ENCODE measurements at regions not wholly inside any gene's neighbourhood (a gene's known extent, or its start where the extent isn't known, plus 50 kb on each side); places are given as distances from the start of the nearest gene placed in this dataset.

GRCh38 chr5:133905424-133905823, 63.0 kb downstream of the C5orf15 start:
- H3K4me3 Mint-ChIP-seq: no peak overlapping the region
- peak overlapping the region; percentile 5 for H3K27ac Mint-ChIP-seq
- H3K9me3 Mint-ChIP-seq: no peaks in the 10 kb centered on the region
- intact Hi-C loops (cut with micrococcal nuclease): no loop called here
- H3K36me3 Mint-ChIP-seq (ENCODE audit: low read depth): no peaks in the 10 kb centered on the region
- H3K27me3 Mint-ChIP-seq (ENCODE audit: insufficient read depth): peaks cover 2% of the 10 kb centered on the region
- DNase-seq (ENCODE audit: low spot score): no peak
- H3K4me1 Mint-ChIP-seq (ENCODE audit: low read depth): no peaks in the 10 kb centered on the region

- H3K9me3 Mint-ChIP-seq: no peaks in the 10 kb centered on the region
- intact Hi-C loops (cut with micrococcal nuclease): no loop called here
- H3K27me3 Mint-ChIP-seq (ENCODE audit: insufficient read depth): peaks cover 3% of the 10 kb centered on the region
- DNase-seq (ENCODE audit: low spot score): no peak
- no peaks in the 10 kb centered on the region for H3K4me1 Mint-ChIP-seq (ENCODE audit: low read depth)
- H3K4me3 Mint-ChIP-seq: no peak overlapping the region
- no peaks in the 10 kb centered on the region for H3K36me3 Mint-ChIP-seq (ENCODE audit: low read depth)
- no peak overlapping the region for H3K27ac Mint-ChIP-seq
Observed at GRCh38 chr5:133904641-133905040, 63.8 kb downstream of the C5orf15 start.

- Mint-ChIP-seq H3K27me3 (ENCODE audit: insufficient read depth) (peaks cover 2% of the 10 kb centered on the region), H3K27ac (no peak overlapping the region), H3K4me1 (ENCODE audit: low read depth) (no peaks in the 10 kb centered on the region), H3K9me3 (no peaks in the 10 kb centered on the region), H3K36me3 (ENCODE audit: low read depth) (no peaks in the 10 kb centered on the region), H3K4me3 (no peak overlapping the region)
- no peak for DNase-seq (ENCODE audit: low spot score)
- intact Hi-C loops (cut with micrococcal nuclease): no loop called here
Observed at GRCh38 chr5:133902511-133903118, 65.8 kb downstream of the C5orf15 start.

- H3K4me1 Mint-ChIP-seq (ENCODE audit: low read depth): no peaks in the 10 kb centered on the region
- H3K9me3 Mint-ChIP-seq: no peaks in the 10 kb centered on the region
- peaks cover 2% of the 10 kb centered on the region for H3K27me3 Mint-ChIP-seq (ENCODE audit: insufficient read depth)
- no peak overlapping the region for H3K4me3 Mint-ChIP-seq
- no peak for DNase-seq (ENCODE audit: low spot score)
- intact Hi-C loops (cut with micrococcal nuclease): no loop called here
- H3K36me3 Mint-ChIP-seq (ENCODE audit: low read depth): no peaks in the 10 kb centered on the region
- no peak overlapping the region for H3K27ac Mint-ChIP-seq
Observed at GRCh38 chr5:133900534-133901270, 67.7 kb downstream of the C5orf15 start.

- no peaks in the 10 kb centered on the region for H3K4me1 Mint-ChIP-seq (ENCODE audit: low read depth)
- no peaks in the 10 kb centered on the region for H3K9me3 Mint-ChIP-seq
- H3K27ac Mint-ChIP-seq: no peak overlapping the region
- no peak overlapping the region for H3K4me3 Mint-ChIP-seq
- DNase-seq (ENCODE audit: low spot score): no peak
- intact Hi-C loops (cut with micrococcal nuclease): no loop called here
- H3K36me3 Mint-ChIP-seq (ENCODE audit: low read depth): no peaks in the 10 kb centered on the region
- H3K27me3 Mint-ChIP-seq (ENCODE audit: insufficient read depth): peaks cover 2% of the 10 kb centered on the region
Observed at GRCh38 chr5:133899506-133899905, 68.9 kb downstream of the C5orf15 start.

GRCh38 chr5:133898440-133898839, 70.0 kb downstream of the C5orf15 start:
- DNase-seq (ENCODE audit: low spot score): no peak
- Mint-ChIP-seq H3K27me3 (ENCODE audit: insufficient read depth) (peaks cover 2% of the 10 kb centered on the region), H3K4me3 (no peak overlapping the region), H3K27ac (no peak overlapping the region), H3K9me3 (no peaks in the 10 kb centered on the region), H3K4me1 (ENCODE audit: low read depth) (no peaks in the 10 kb centered on the region), H3K36me3 (ENCODE audit: low read depth) (no peaks in the 10 kb centered on the region)
- intact Hi-C loops (cut with micrococcal nuclease): no loop called here

- DNase-seq (ENCODE audit: low spot score): no peak
- Mint-ChIP-seq H3K36me3 (ENCODE audit: low read depth) (no peaks in the 10 kb centered on the region), H3K4me3 (no peak overlapping the region), H3K27ac (peak overlapping the region; percentile 53), H3K27me3 (ENCODE audit: insufficient read depth) (peaks cover 3% of the 10 kb centered on the region), H3K4me1 (ENCODE audit: low read depth) (no peaks in the 10 kb centered on the region), H3K9me3 (no peaks in the 10 kb centered on the region)
- intact Hi-C loops (cut with micrococcal nuclease): no loop called here
Observed at GRCh38 chr5:133897431-133897830, 71.0 kb downstream of the C5orf15 start.

- no peak for DNase-seq (ENCODE audit: low spot score)
- no peak overlapping the region for H3K4me3 Mint-ChIP-seq
- no peaks in the 10 kb centered on the region for H3K36me3 Mint-ChIP-seq (ENCODE audit: low read depth)
- H3K9me3 Mint-ChIP-seq: no peaks in the 10 kb centered on the region
- intact Hi-C loops (cut with micrococcal nuclease): no loop called here
- H3K27me3 Mint-ChIP-seq (ENCODE audit: insufficient read depth): peaks cover 5% of the 10 kb centered on the region
- no peaks in the 10 kb centered on the region for H3K4me1 Mint-ChIP-seq (ENCODE audit: low read depth)
- H3K27ac Mint-ChIP-seq: peak overlapping the region; percentile 53
Observed at GRCh38 chr5:133896873-133897272, 71.6 kb downstream of the C5orf15 start.

GRCh38 chr5:133895979-133896845, 72.2 kb downstream of the C5orf15 start:
- intact Hi-C loops (cut with micrococcal nuclease): no loop called here
- no peak for DNase-seq (ENCODE audit: low spot score)
- no peaks in the 10 kb centered on the region for H3K4me1 Mint-ChIP-seq (ENCODE audit: low read depth)
- H3K36me3 Mint-ChIP-seq (ENCODE audit: low read depth): no peaks in the 10 kb centered on the region
- H3K27me3 Mint-ChIP-seq (ENCODE audit: insufficient read depth): peaks cover 5% of the 10 kb centered on the region
- no peaks in the 10 kb centered on the region for H3K9me3 Mint-ChIP-seq
- H3K4me3 Mint-ChIP-seq: no peak overlapping the region
- H3K27ac Mint-ChIP-seq: no peak overlapping the region

- peaks cover 3% of the 10 kb centered on the region for H3K27me3 Mint-ChIP-seq (ENCODE audit: insufficient read depth)
- no peak overlapping the region for H3K27ac Mint-ChIP-seq
- no peaks in the 10 kb centered on the region for H3K9me3 Mint-ChIP-seq
- no peak for DNase-seq (ENCODE audit: low spot score)
- H3K4me3 Mint-ChIP-seq: no peak overlapping the region
- no peaks in the 10 kb centered on the region for H3K36me3 Mint-ChIP-seq (ENCODE audit: low read depth)
- no peaks in the 10 kb centered on the region for H3K4me1 Mint-ChIP-seq (ENCODE audit: low read depth)
- intact Hi-C loops (cut with micrococcal nuclease): no loop called here
Observed at GRCh38 chr5:133894143-133894542, 74.3 kb downstream of the C5orf15 start.

- H3K9me3 Mint-ChIP-seq: no peaks in the 10 kb centered on the region
- no peaks in the 10 kb centered on the region for H3K36me3 Mint-ChIP-seq (ENCODE audit: low read depth)
- no peaks in the 10 kb centered on the region for H3K4me1 Mint-ChIP-seq (ENCODE audit: low read depth)
- H3K27me3 Mint-ChIP-seq (ENCODE audit: insufficient read depth): peaks cover 3% of the 10 kb centered on the region
- DNase-seq (ENCODE audit: low spot score): no peak
- H3K27ac Mint-ChIP-seq: no peak overlapping the region
- no peak overlapping the region for H3K4me3 Mint-ChIP-seq
- intact Hi-C loops (cut with micrococcal nuclease): no loop called here
Observed at GRCh38 chr5:133892774-133893173, 75.7 kb downstream of the C5orf15 start.

GRCh38 chr5:133892306-133892705, 76.1 kb downstream of the C5orf15 start:
- Mint-ChIP-seq H3K4me1 (ENCODE audit: low read depth) (no peaks in the 10 kb centered on the region), H3K27me3 (ENCODE audit: insufficient read depth) (peaks cover 3% of the 10 kb centered on the region), H3K9me3 (no peaks in the 10 kb centered on the region), H3K27ac (no peak overlapping the region), H3K36me3 (ENCODE audit: low read depth) (no peaks in the 10 kb centered on the region), H3K4me3 (no peak overlapping the region)
- no peak for DNase-seq (ENCODE audit: low spot score)
- intact Hi-C loops (cut with micrococcal nuclease): no loop called here

GRCh38 chr5:133891390-133891789, 77.0 kb downstream of the C5orf15 start:
- no peak for DNase-seq (ENCODE audit: low spot score)
- no peaks in the 10 kb centered on the region for H3K36me3 Mint-ChIP-seq (ENCODE audit: low read depth)
- H3K4me1 Mint-ChIP-seq (ENCODE audit: low read depth): no peaks in the 10 kb centered on the region
- H3K27me3 Mint-ChIP-seq (ENCODE audit: insufficient read depth): peaks cover 3% of the 10 kb centered on the region
- H3K9me3 Mint-ChIP-seq: no peaks in the 10 kb centered on the region
- H3K27ac Mint-ChIP-seq: no peak overlapping the region
- intact Hi-C loops (cut with micrococcal nuclease): no loop called here
- no peak overlapping the region for H3K4me3 Mint-ChIP-seq

All from activated T-helper 1 cell treated with anti-CD3 and anti-CD28 coated beads, Interleukin-12 subunit alpha, Interleukin-12 subunit beta, Interleukin-2, Interleukin-4 antibody, amounts not matched to agents 30 ng/mL and 10 ng/mL and 1 ng/mL, durations not matched to agents 14 hours and 24 hours and 36 hours (primary cell).